Suprapubic skin (tissue), 4 donors: ENCODE measurements at regions not wholly inside any gene's neighbourhood (a gene's known extent, or its start where the extent isn't known, plus 50 kb on each side); places are given as distances from the start of the nearest gene placed in this dataset.

Source experiments
- DNase-seq, 2 donors: peaks; one replicate each; pipeline ENCODE4 v3.0.0-alpha.2; 2019; ENCODE audit warnings: low spot score in 2 of 2
- H3K27ac ChIP-seq: fragments of 200-600 bp; sonication (generic); one replicate; pipeline ENCODE4 v1.5.1; 2019
- H3K27me3 ChIP-seq: fragments of 200-600 bp; sonication (generic); one replicate; pipeline ENCODE4 v1.5.1; 2019
- H3K36me3 ChIP-seq: fragments of 200-600 bp; sonication (generic); one replicate; pipeline ENCODE4 v1.5.1; 2019
- H3K4me1 ChIP-seq: fragments of 200-600 bp; sonication (generic); one replicate; pipeline ENCODE4 v1.5.1; 2019
- H3K4me3 ChIP-seq: fragments of 200-600 bp; sonication (generic); one replicate; pipeline ENCODE4 v1.5.1; 2019; ENCODE audit warnings: mild to moderate bottlenecking
- H3K9me3 ChIP-seq: fragments of 200-600 bp; sonication (generic); one replicate; pipeline ENCODE4 v1.5.1; 2019
- EP300 ChIP-seq: sonication (generic); formaldehyde crosslinking; IDR thresholded peaks from one replicate; pipeline ENCODE4 v1.6.1; 2017; ENCODE audit warnings: antibody characterized with exemption
- POLR2A ChIP-seq, 2 donors: fragments of 450-650 bp; IDR thresholded peaks; one replicate each; pipeline ENCODE4 v1.6.1; 2017; ENCODE audit warnings: antibody characterized with exemption in 2 of 2, mild to moderate bottlenecking in 2 of 2, moderate library complexity in 2 of 2
- POLR2AphosphoS5 ChIP-seq, 3 donors: sonication (generic); formaldehyde crosslinking; IDR thresholded peaks; one replicate each; pipeline ENCODE4 v1.6.1; 2017; ENCODE audit warnings: antibody characterized with exemption in 3 of 3
- WGBS: methylation state at CpG from one replicate; pipeline ENCODE4 v1.1.5; 2018; 5-methylcytosine and 5-hydroxymethylcytosine counted together
- TF ChIP-seq, protein P1 (sequence below), 2 donors: fragments of 200-600 bp in 1 of 2; fragments of 450-650 bp in 1 of 2; sonication (generic) in 1 of 2; IDR thresholded peaks; one replicate each; pipeline ENCODE4 v1.5.1; 2016 to 2019; ENCODE audit warnings: antibody characterized with exemption in 2 of 2, mild to moderate bottlenecking in 1 of 2, moderate library complexity in 1 of 2

DNA sequence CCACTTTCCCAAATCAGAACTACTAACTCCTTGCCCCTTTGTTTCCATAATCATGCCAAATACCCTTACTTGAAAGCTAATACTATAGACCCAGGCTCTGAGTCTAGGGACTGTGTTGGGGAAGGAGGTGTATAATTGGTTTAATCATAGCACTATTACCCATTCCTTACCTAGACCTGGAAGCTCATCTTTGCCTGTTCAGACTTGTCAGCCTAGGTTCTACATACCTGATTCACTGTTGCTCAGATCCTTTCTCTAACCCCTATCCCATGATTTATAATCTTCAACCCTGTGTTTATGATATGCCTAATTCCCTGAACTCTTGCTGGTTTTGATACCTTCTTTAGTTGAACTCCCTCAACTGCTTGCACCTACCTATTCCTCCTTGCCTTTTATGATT, 123.1 kb upstream of the GRIA3 start:
- Histone ChIP-seq H3K27me3 (no peaks in the 10 kb centered on the region), H3K4me3 (no peak overlapping the region), H3K4me1 (no peaks in the 10 kb centered on the region), H3K27ac (no peak overlapping the region), H3K9me3 (no peaks in the 10 kb centered on the region), H3K36me3 (no peaks in the 10 kb centered on the region)
- TF ChIP-seq, protein P1, sequence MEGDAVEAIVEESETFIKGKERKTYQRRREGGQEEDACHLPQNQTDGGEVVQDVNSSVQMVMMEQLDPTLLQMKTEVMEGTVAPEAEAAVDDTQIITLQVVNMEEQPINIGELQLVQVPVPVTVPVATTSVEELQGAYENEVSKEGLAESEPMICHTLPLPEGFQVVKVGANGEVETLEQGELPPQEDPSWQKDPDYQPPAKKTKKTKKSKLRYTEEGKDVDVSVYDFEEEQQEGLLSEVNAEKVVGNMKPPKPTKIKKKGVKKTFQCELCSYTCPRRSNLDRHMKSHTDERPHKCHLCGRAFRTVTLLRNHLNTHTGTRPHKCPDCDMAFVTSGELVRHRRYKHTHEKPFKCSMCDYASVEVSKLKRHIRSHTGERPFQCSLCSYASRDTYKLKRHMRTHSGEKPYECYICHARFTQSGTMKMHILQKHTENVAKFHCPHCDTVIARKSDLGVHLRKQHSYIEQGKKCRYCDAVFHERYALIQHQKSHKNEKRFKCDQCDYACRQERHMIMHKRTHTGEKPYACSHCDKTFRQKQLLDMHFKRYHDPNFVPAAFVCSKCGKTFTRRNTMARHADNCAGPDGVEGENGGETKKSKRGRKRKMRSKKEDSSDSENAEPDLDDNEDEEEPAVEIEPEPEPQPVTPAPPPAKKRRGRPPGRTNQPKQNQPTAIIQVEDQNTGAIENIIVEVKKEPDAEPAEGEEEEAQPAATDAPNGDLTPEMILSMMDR (IDR thresholded peaks at IDR 0.05): no peak
- TF ChIP-seq POLR2AphosphoS5 (IDR thresholded peaks at IDR 0.05) (no peak), POLR2A (IDR thresholded peaks at IDR 0.05) (no peak), EP300 (no peak)
- DNase-seq: no peak

DNA sequence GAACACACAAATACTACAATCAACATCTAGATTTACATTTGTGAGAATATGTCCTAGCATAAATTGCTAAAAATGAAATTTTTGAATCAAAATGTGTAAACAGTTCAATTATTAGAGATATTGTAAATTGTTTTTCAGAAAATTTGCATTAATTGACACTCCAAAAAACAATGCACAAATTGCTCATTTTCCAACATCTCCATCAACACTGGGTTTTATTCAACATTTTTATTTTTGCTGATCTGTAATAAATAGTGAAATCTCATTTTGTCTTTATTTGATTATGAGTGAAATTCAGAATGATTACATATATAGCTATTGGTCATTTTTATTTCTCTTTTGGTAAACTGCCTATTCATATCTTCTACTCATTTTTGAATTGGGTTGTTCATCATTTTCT, 120.0 kb upstream of the GRIA3 start:
- TF ChIP-seq, protein P1 (IDR thresholded peaks at IDR 0.05): no peak
- TF ChIP-seq EP300 (no peak), POLR2AphosphoS5 (IDR thresholded peaks at IDR 0.05) (no peak)
- H3K4me3 ChIP-seq: no peak overlapping the region
- H3K36me3 ChIP-seq: no peaks in the 10 kb centered on the region
- H3K9me3 ChIP-seq: no peaks in the 10 kb centered on the region
- H3K27ac ChIP-seq: no peak overlapping the region
- H3K4me1 ChIP-seq: no peaks in the 10 kb centered on the region
- no peaks in the 10 kb centered on the region for H3K27me3 ChIP-seq
- no peak for DNase-seq

DNA sequence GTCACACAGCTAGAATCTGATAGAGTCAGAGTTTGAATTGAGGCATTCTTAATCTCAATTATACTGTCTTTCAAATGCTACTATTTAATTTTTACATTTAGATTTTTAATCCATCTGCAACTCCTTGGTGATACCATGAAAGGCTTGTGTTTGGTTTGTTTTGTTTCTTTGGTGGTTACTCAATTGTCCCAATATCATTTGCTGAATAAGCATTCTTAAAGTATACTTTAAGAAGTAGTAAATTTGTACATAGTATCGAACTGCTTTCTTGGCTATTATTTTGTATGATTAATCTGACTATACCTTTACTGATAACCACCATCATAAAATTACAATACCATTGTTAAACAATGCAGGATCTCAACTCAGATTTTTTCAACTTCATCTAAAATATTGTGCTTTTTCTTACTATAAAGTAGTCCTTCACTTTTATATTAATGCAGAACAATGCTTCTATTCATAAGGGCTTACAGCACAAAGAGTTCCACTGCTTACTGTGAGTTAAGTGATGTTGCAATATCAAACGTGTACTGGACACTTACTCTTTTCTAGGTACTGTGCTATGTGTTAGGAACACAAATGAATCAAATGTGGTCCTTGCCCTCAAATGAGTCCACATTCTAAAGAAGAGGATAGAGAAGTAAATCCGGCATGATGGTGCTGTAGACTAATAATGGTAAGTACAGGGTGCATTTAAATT, 111.2 kb upstream of the GRIA3 start:
- no peak for DNase-seq

DNA sequence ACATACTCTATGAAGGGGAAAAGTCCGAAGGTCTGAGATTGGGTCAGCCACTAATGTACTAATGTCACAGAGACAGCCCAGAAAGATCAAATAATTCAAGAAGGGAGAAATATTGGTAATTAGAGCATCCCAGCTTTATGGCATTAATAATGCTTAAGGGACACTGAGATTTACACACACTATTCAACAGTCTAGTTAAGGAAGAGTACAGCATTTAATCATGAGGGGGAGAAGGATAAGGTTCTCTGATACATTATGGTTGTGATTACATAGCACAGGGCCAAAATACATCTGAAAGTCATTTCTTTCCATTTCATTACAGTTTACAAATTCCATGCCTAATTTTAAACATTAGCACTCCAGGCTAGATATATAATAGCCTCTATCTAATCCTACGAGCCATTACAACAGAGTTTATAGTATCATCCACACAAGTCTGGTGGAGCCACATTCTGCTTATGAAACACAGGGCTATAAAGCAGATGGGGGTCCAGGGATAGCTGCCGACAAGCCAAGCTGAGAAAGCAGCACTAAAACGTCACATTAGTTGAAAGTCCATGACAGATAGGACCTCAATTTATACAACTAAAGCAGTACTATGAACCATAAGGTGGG, 108.0 kb upstream of the GRIA3 start:
- no peak for TF ChIP-seq POLR2AphosphoS5 (IDR thresholded peaks at IDR 0.05)
- no peak for TF ChIP-seq POLR2A (IDR thresholded peaks at IDR 0.05)
- TF ChIP-seq, protein P1 (IDR thresholded peaks at IDR 0.05): no peak
- TF ChIP-seq EP300: no peak
- no peaks in the 10 kb centered on the region for H3K9me3 ChIP-seq
- H3K4me1 ChIP-seq: no peaks in the 10 kb centered on the region
- DNase-seq: no peak
- H3K4me3 ChIP-seq: no peak overlapping the region
- no peak overlapping the region for H3K27ac ChIP-seq
- no peaks in the 10 kb centered on the region for H3K36me3 ChIP-seq
- no peaks in the 10 kb centered on the region for H3K27me3 ChIP-seq
- 52% methylated on average over 4 of the region's 4 CpGs for WGBS

More for the DNA sequence above, 111.2 kb upstream of the GRIA3 start:
- Histone ChIP-seq H3K4me3 (no peak overlapping the region), H3K4me1 (no peaks in the 10 kb centered on the region), H3K27me3 (no peaks in the 10 kb centered on the region), H3K27ac (no peak overlapping the region), H3K9me3 (no peaks in the 10 kb centered on the region), H3K36me3 (no peaks in the 10 kb centered on the region)
- 61% methylated on average over 3 of the region's 3 CpGs for WGBS
- no peak for TF ChIP-seq EP300
- no peak for TF ChIP-seq POLR2A (IDR thresholded peaks at IDR 0.05)
- TF ChIP-seq, protein P1 (IDR thresholded peaks at IDR 0.05): no peak
- no peak for TF ChIP-seq POLR2AphosphoS5 (IDR thresholded peaks at IDR 0.05)

DNA sequence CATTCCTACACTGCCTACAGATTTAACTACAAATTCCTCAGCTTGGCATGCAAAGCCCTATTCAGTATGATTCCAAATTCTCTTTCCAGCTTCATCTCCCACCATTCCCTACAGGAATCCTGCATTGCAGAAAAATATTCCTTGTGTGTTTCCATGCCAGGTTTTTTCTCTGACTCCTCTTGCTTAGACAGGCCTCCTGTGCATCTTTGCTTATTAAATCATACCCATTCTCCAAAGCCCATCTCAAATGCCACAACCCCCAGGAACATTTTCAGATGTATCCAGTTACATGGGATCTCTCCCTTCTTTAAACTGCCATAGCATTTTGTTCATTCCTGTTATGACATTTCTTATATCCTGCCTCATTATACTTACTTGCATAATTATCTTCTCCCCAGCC, 106.4 kb upstream of the GRIA3 start:
- TF ChIP-seq, protein P1 (IDR thresholded peaks at IDR 0.05): no peak
- TF ChIP-seq POLR2A (IDR thresholded peaks at IDR 0.05) (no peak), EP300 (no peak), POLR2AphosphoS5 (IDR thresholded peaks at IDR 0.05) (no peak)
- Histone ChIP-seq H3K36me3 (no peaks in the 10 kb centered on the region), H3K27ac (no peak overlapping the region), H3K9me3 (no peaks in the 10 kb centered on the region), H3K4me1 (no peaks in the 10 kb centered on the region), H3K4me3 (no peak overlapping the region), H3K27me3 (no peaks in the 10 kb centered on the region)
- DNase-seq: no peak
